D721Med (cell line): ENCODE measurements at regions not wholly inside any gene's neighbourhood (a gene's known extent, or its start where the extent isn't known, plus 50 kb on each side); places are given as distances from the start of the nearest gene placed in this dataset.

Experiments
- DNase-seq: peaks from one replicate; pipeline ENCODE4 v3.0.0; 2011; ENCODE audit warnings: low spot score; ENCODE audit not compliant: insufficient read length
- FAIRE-seq: peaks from 2 replicates; lab custom pipeline; 2011; peaks lifted over from hg19 to GRCh38; lab: Jason Lieb, UNC
- CTCF ChIP-seq: IDR thresholded peaks from 2 replicates; pipeline ENCODE4 v1.5.1; 2012; ENCODE audit warnings: mild to moderate bottlenecking, control low read depth; ENCODE audit not compliant: insufficient read depth; ENCODE audit errors: missing control alignments

GRCh38 chr2:57156231-57156924 is 890.2 kb upstream of the VRK2 start:
- TF ChIP-seq CTCF: no peak
- DNase-seq (no peak), FAIRE-seq (no peak)

- FAIRE-seq (no peak), DNase-seq (no peak)
- TF ChIP-seq CTCF: no peak
Measured at GRCh38 chr2:57160976-57161375, 885.6 kb upstream of the VRK2 start.

- no peak for FAIRE-seq
- no peak for DNase-seq
- TF ChIP-seq CTCF: no peak
Measured at GRCh38 chr2:57177176-57177575, 869.4 kb upstream of the VRK2 start.

GRCh38 chr2:57180042-57180567 is 866.5 kb upstream of the VRK2 start:
- no peak for TF ChIP-seq CTCF
- FAIRE-seq: no peak
- DNase-seq: no peak

GRCh38 chr2:57180678-57181077 is 865.9 kb upstream of the VRK2 start:
- FAIRE-seq (no peak), DNase-seq (no peak)
- no peak for TF ChIP-seq CTCF

- no peak for TF ChIP-seq CTCF
- no peak for DNase-seq
- FAIRE-seq: no peak
Measured at GRCh38 chr2:57181315-57182038, 865.1 kb upstream of the VRK2 start.

GRCh38 chr2:57182916-57183315 is 863.7 kb upstream of the VRK2 start:
- no peak for DNase-seq
- TF ChIP-seq CTCF: no peak
- FAIRE-seq: no peak
